ENCODE measurements at regions not wholly inside any gene's neighbourhood (a gene's known extent, or its start where the extent isn't known, plus 50 kb on each side); places are given as distances from the start of the nearest gene placed in this dataset.

- DNase-seq: peak in 15 of 51 donors; percentile 16 to 55 (median 33)
Measured at GRCh38 chr2:43129676-43130547, 96.5 kb downstream of the ZFP36L2 start.

- no peak for DNase-seq
Measured at GRCh38 chr2:43128559-43128955, 97.8 kb downstream of the ZFP36L2 start.

- DNase-seq: peak in 1 of 51 donors; percentile 20
Measured at GRCh38 chr2:43127941-43128558, 98.4 kb downstream of the ZFP36L2 start.

GRCh38 chr2:43127208-43127940, 99.0 kb downstream of the ZFP36L2 start:
- peak in 4 of 51 donors; percentile 12 to 22 (median 20) for DNase-seq

- no peak for DNase-seq
Measured at GRCh38 chr2:43126817-43127207, 99.6 kb downstream of the ZFP36L2 start.

- DNase-seq: no peak
Measured at GRCh38 chr2:43125090-43125998, 101.1 kb downstream of the ZFP36L2 start.

- no peak for DNase-seq
Measured at GRCh38 chr2:43124687-43125057, 101.7 kb downstream of the ZFP36L2 start.

GRCh38 chr2:43123981-43124686, 102.3 kb downstream of the ZFP36L2 start:
- peak in 2 of 51 donors; percentile 6 to 39 for DNase-seq

- DNase-seq: no peak
Measured at GRCh38 chr2:43123486-43123885, 102.9 kb downstream of the ZFP36L2 start.

GRCh38 chr2:43123028-43123427, 103.4 kb downstream of the ZFP36L2 start:
- DNase-seq: peak in 2 of 51 donors; percentile 20 to 23

GRCh38 chr2:43121580-43122314, 104.7 kb downstream of the ZFP36L2 start:
- DNase-seq: no peak

- no peak for DNase-seq
Measured at GRCh38 chr2:43119303-43119702, 107.1 kb downstream of the ZFP36L2 start.

GRCh38 chr2:43117521-43118143, 108.8 kb downstream of the ZFP36L2 start:
- DNase-seq: no peak

GRCh38 chr2:43116988-43117387, 109.4 kb downstream of the ZFP36L2 start:
- no peak for DNase-seq

- DNase-seq: no peak
Measured at GRCh38 chr2:43115881-43116280, 110.5 kb downstream of the ZFP36L2 start.

- no peak for DNase-seq
Measured at GRCh38 chr2:43114210-43114609, 112.2 kb downstream of the ZFP36L2 start.

- no peak for DNase-seq
Measured at GRCh38 chr2:43111788-43112554, 114.4 kb downstream of the ZFP36L2 start.

- DNase-seq: no peak
Measured at GRCh38 chr2:43110442-43110871, 115.9 kb downstream of the ZFP36L2 start.

Measured in hypothalamus (tissue), 51 donors.